Neuronal stem cell (in vitro differentiated cells): ENCODE measurements at regions not wholly inside any gene's neighbourhood (a gene's known extent, or its start where the extent isn't known, plus 50 kb on each side); places are given as distances from the start of the nearest gene placed in this dataset.

Experiments
- DNase-seq: peaks from one replicate; pipeline ENCODE4 v3.0.0-alpha.2; 2013; ENCODE audit warnings: low spot score
- H2AFZ ChIP-seq: one replicate; pipeline ENCODE4 v1.6.1; 2013; ENCODE audit warnings: mild to moderate bottlenecking, low read length, inconsistent platforms
- H2AK5ac ChIP-seq: 2 replicates; pipeline ENCODE4 v1.6.1; 2013; ENCODE audit warnings: low read depth, mild to moderate bottlenecking, inconsistent platforms, low read length, moderate library complexity, mixed read lengths
- H2BK120ac ChIP-seq: 2 replicates; pipeline ENCODE4 v1.6.1; 2013; ENCODE audit warnings: low read depth, mild to moderate bottlenecking, inconsistent platforms, low read length, moderate library complexity, mixed read lengths
- H2BK12ac ChIP-seq: one replicate; pipeline ENCODE4 v1.6.1; 2013; ENCODE audit warnings: low read length, inconsistent platforms
- H2BK15ac ChIP-seq: 2 replicates; pipeline ENCODE4 v1.6.1; 2013; ENCODE audit warnings: mild to moderate bottlenecking, low read length, inconsistent platforms, mixed read lengths
- H2BK5ac ChIP-seq: one replicate; pipeline ENCODE4 v1.6.1; 2013; ENCODE audit warnings: inconsistent platforms, mild to moderate bottlenecking, low read length, moderate library complexity
- H3K14ac ChIP-seq: one replicate; pipeline ENCODE4 v1.6.1; 2013; ENCODE audit warnings: low read length, inconsistent platforms
- H3K18ac ChIP-seq: 2 replicates; pipeline ENCODE4 v1.6.1; 2013; ENCODE audit warnings: low read length, inconsistent platforms
- H3K23ac ChIP-seq: 2 replicates; pipeline ENCODE4 v1.6.1; 2013; ENCODE audit warnings: low read depth, mild to moderate bottlenecking, mixed read lengths, low read length, inconsistent platforms; ENCODE audit not compliant: poor library complexity
- H3K27ac ChIP-seq: replicated peaks from 3 replicates; pipeline ENCODE4 v1.5.1; 2013; ENCODE audit warnings: low read length, inconsistent platforms
- H3K27me3 ChIP-seq, 3 experiments: 2 replicates each; pipeline ENCODE4 v1.6.1; 2013; ENCODE audit warnings: low read length in 3 of 3, mild to moderate bottlenecking in 2 of 3, inconsistent platforms in 1 of 3, low read depth in 1 of 3, mixed read lengths in 1 of 3, moderate library complexity in 1 of 3; ENCODE audit not compliant: control insufficient read depth in 3 of 3, insufficient read depth in 3 of 3
- H3K36me3 ChIP-seq, 2 donors: replicated peaks in 1 of 2; 2 replicates each; pipeline ENCODE4 v1.6.1; 2013; ENCODE audit warnings: low read length in 2 of 2; ENCODE audit not compliant: control insufficient read depth in 2 of 2, insufficient read depth in 2 of 2
- H3K4ac ChIP-seq: 2 replicates; pipeline ENCODE4 v1.6.1; 2013; ENCODE audit warnings: inconsistent platforms, mild to moderate bottlenecking, low read length, moderate library complexity
- H3K4me1 ChIP-seq, 2 donors: 1 replicate in 1 of 2; 2 replicates in 1 of 2; pipeline ENCODE4 v1.6.1; 2013; ENCODE audit warnings: low read length in 2 of 2, low read depth in 1 of 2; ENCODE audit not compliant: control insufficient read depth in 2 of 2, insufficient read depth in 1 of 2
- H3K4me2 ChIP-seq: one replicate; pipeline ENCODE4 v1.6.1; 2013; ENCODE audit warnings: mild to moderate bottlenecking, low read length, inconsistent platforms; ENCODE audit not compliant: insufficient read depth, poor library complexity, severe bottlenecking
- H3K4me3 ChIP-seq, 2 donors: 2 replicates each; pipeline ENCODE4 v1.5.1; 2013; ENCODE audit warnings: low read length in 2 of 2, mild to moderate bottlenecking in 2 of 2, inconsistent platforms in 1 of 2, moderate library complexity in 1 of 2
- H3K79me1 ChIP-seq: one replicate; pipeline ENCODE4 v1.6.1; 2013; ENCODE audit warnings: low read depth, mild to moderate bottlenecking, inconsistent platforms, low read length, moderate library complexity
- H3K9ac ChIP-seq: one replicate; pipeline ENCODE4 v1.6.1; 2013; ENCODE audit warnings: mild to moderate bottlenecking, low read depth, low read length, inconsistent platforms; ENCODE audit not compliant: poor library complexity
- H3K9me3 ChIP-seq, 2 donors: replicated peaks in 1 of 2; 2 replicates each; pipeline versions ENCODE3 to v1.6.1; 2013; ENCODE audit warnings: low read length in 2 of 2, mild to moderate bottlenecking in 2 of 2, inconsistent platforms in 1 of 2, low read depth in 1 of 2, mixed read lengths in 1 of 2, moderate library complexity in 1 of 2; ENCODE audit not compliant: control insufficient read depth in 2 of 2, insufficient read depth in 1 of 2
- H4K8ac ChIP-seq: one replicate; pipeline ENCODE4 v1.6.1; 2013; ENCODE audit warnings: low read depth, mild to moderate bottlenecking, inconsistent platforms, low read length, moderate library complexity
- H4K91ac ChIP-seq: one replicate; pipeline ENCODE4 v1.6.1; 2013; ENCODE audit warnings: low read length, low read depth, mild to moderate bottlenecking, inconsistent platforms; ENCODE audit not compliant: poor library complexity
- WGBS, 2 donors: extraction: QIAGEN DNeasy Blood & Tissue Kit; methylation state at CpG; one replicate each; pipeline ENCODE4 v1.1.7; 2013; ENCODE audit warnings: missing lambda C conversion rate in 2 of 2, mixed read lengths in 1 of 2; ENCODE audit not compliant: insufficient read length in 2 of 2, insufficient replicate concordance in 1 of 2; ENCODE audit errors: extremely low coverage in 2 of 2; 5-methylcytosine and 5-hydroxymethylcytosine counted together

GRCh38 chr4:156420623-156421022 lies 467.0 kb upstream of the CTSO start:
- H3K4me1 ChIP-seq, result no peaks in the 10 kb centered on the region
- WGBS, 2 donors, result no CpG with 5 or more reads among the region's 1 CpG

GRCh38 chr4:156419080-156419685 lies 465.5 kb upstream of the CTSO start:
- H3K9me3 ChIP-seq, result peaks cover 0 to 7% of the 10 kb centered on the region in 2 donors
- H3K14ac ChIP-seq, result no peak overlapping the region
- H3K4me3 ChIP-seq, result no peak overlapping the region
- H3K79me1 ChIP-seq, result no peaks in the 10 kb centered on the region
- no peak overlapping the region for H4K91ac ChIP-seq
- DNase-seq, result no peak
- no peak overlapping the region for H3K4me2 ChIP-seq
- H3K36me3 ChIP-seq, result no peaks in the 10 kb centered on the region
- H4K8ac ChIP-seq, result no peak overlapping the region
- no peak overlapping the region for H2BK120ac ChIP-seq
- H3K9ac ChIP-seq, result no peak overlapping the region
- no CpG with 5 or more reads among the region's 2 CpGs for WGBS, 2 donors
- H2BK5ac ChIP-seq, result no peak overlapping the region
- no peak overlapping the region for H2BK15ac ChIP-seq
- H2AK5ac ChIP-seq, result no peak overlapping the region
- no peak overlapping the region for H2BK12ac ChIP-seq
- no peaks in the 10 kb centered on the region for H3K27me3 ChIP-seq
- H3K23ac ChIP-seq, result no peak overlapping the region
- H2AFZ ChIP-seq, result no peak overlapping the region
- no peak overlapping the region for H3K4ac ChIP-seq
- no peaks in the 10 kb centered on the region for H3K4me1 ChIP-seq
- H3K27ac ChIP-seq, result no peak overlapping the region
- no peak overlapping the region for H3K18ac ChIP-seq

More at GRCh38 chr4:156420623-156421022, 467.0 kb upstream of the CTSO start:
- no peak overlapping the region for H3K18ac ChIP-seq
- peaks cover 0 to 7% of the 10 kb centered on the region in 2 donors for H3K9me3 ChIP-seq
- H3K23ac ChIP-seq, result no peak overlapping the region
- no peak overlapping the region for H3K27ac ChIP-seq
- H2AFZ ChIP-seq, result no peak overlapping the region
- H2BK15ac ChIP-seq, result no peak overlapping the region
- no peak overlapping the region for H3K14ac ChIP-seq
- no peak overlapping the region for H3K9ac ChIP-seq
- no peak overlapping the region for H3K4me3 ChIP-seq
- H2BK5ac ChIP-seq, result no peak overlapping the region
- H3K4me2 ChIP-seq, result no peak overlapping the region
- H2AK5ac ChIP-seq, result no peak overlapping the region
- no peak overlapping the region for H2BK120ac ChIP-seq
- no peaks in the 10 kb centered on the region for H3K27me3 ChIP-seq
- no peak overlapping the region for H2BK12ac ChIP-seq
- no peak overlapping the region for H4K91ac ChIP-seq
- no peak for DNase-seq
- no peaks in the 10 kb centered on the region for H3K36me3 ChIP-seq
- H3K4ac ChIP-seq, result no peak overlapping the region
- no peak overlapping the region for H4K8ac ChIP-seq
- no peaks in the 10 kb centered on the region for H3K79me1 ChIP-seq

- H3K4me2 ChIP-seq, result no peak overlapping the region
- no peak overlapping the region for H3K14ac ChIP-seq
- H3K18ac ChIP-seq, result no peak overlapping the region
- H2BK120ac ChIP-seq, result no peak overlapping the region
- no peak for DNase-seq
- H3K23ac ChIP-seq, result no peak overlapping the region
- H3K4me1 ChIP-seq, result no peaks in the 10 kb centered on the region
- no peak overlapping the region for H2BK15ac ChIP-seq
- H2AFZ ChIP-seq, result no peak overlapping the region
- H3K9ac ChIP-seq, result no peak overlapping the region
- H2AK5ac ChIP-seq, result no peak overlapping the region
- no peak overlapping the region for H4K91ac ChIP-seq
- no peaks in the 10 kb centered on the region for H3K36me3 ChIP-seq
- H4K8ac ChIP-seq, result no peak overlapping the region
- H2BK5ac ChIP-seq, result no peak overlapping the region
- H3K27ac ChIP-seq, result no peak overlapping the region
- H3K27me3 ChIP-seq, result no peaks in the 10 kb centered on the region
- no peak overlapping the region for H2BK12ac ChIP-seq
- H3K4me3 ChIP-seq, result no peak overlapping the region
- H3K4ac ChIP-seq, result no peak overlapping the region
- no peaks in the 10 kb centered on the region for H3K79me1 ChIP-seq
- peaks cover 0 to 7% of the 10 kb centered on the region in 2 donors for H3K9me3 ChIP-seq
Observed at GRCh38 chr4:156414406-156414805, 460.7 kb upstream of the CTSO start.

GRCh38 chr4:156413239-156414135 lies 459.8 kb upstream of the CTSO start:
- no peaks in the 10 kb centered on the region for H3K36me3 ChIP-seq
- no peak overlapping the region for H3K4me2 ChIP-seq
- no peak overlapping the region for H3K23ac ChIP-seq
- no peak for DNase-seq
- no peak overlapping the region for H3K4ac ChIP-seq
- H3K9ac ChIP-seq, result no peak overlapping the region
- no peak overlapping the region for H3K27ac ChIP-seq
- H4K91ac ChIP-seq, result no peak overlapping the region
- no peaks in the 10 kb centered on the region for H3K79me1 ChIP-seq
- no peak overlapping the region for H3K4me3 ChIP-seq
- H2BK12ac ChIP-seq, result no peak overlapping the region
- H2AK5ac ChIP-seq, result no peak overlapping the region
- H2AFZ ChIP-seq, result no peak overlapping the region
- H4K8ac ChIP-seq, result no peak overlapping the region
- no peak overlapping the region for H2BK5ac ChIP-seq
- peaks cover 0 to 7% of the 10 kb centered on the region in 2 donors for H3K9me3 ChIP-seq
- H3K18ac ChIP-seq, result no peak overlapping the region
- no CpG with 5 or more reads among the region's 3 CpGs for whole genome bisulfite sequencing, 2 donors
- H3K14ac ChIP-seq, result no peak overlapping the region
- no peak overlapping the region for H2BK120ac ChIP-seq
- no peak overlapping the region for H2BK15ac ChIP-seq
- H3K4me1 ChIP-seq, result no peaks in the 10 kb centered on the region
- no peaks in the 10 kb centered on the region for H3K27me3 ChIP-seq
